B cell (primary cell): ENCODE measurements at regions not wholly inside any gene's neighbourhood (a gene's known extent, or its start where the extent isn't known, plus 50 kb on each side); places are given as distances from the start of the nearest gene placed in this dataset.

Experiments used
- CTCF ChIP-seq: fragments of 200-600 bp; IDR thresholded peaks from one replicate; pipeline ENCODE4 v1.8.0; 2022; ENCODE audit warnings: antibody characterized with exemption, mild to moderate bottlenecking
- EZH2 ChIP-seq: IDR thresholded peaks from 2 replicates; pipeline ENCODE4 v1.6.1; 2012; ENCODE audit warnings: borderline replicate concordance, low read depth, mild to moderate bottlenecking, moderate library complexity, low read length; ENCODE audit not compliant: insufficient read depth, poor library complexity, severe bottlenecking

GRCh38 chr5:74192606-74193299, 447.8 kb downstream of the ENC1 start:
- TF ChIP-seq CTCF (no peak), EZH2 (no peak)
